ENCODE measurements at regions not wholly inside any gene's neighbourhood (a gene's known extent, or its start where the extent isn't known, plus 50 kb on each side); places are given as distances from the start of the nearest gene placed in this dataset.
"Not testable (repeated sequence)": the region's sequence is repeated elsewhere in the genome, so short reads cannot be mapped to it uniquely, and the experiment has no call there.

DNA sequence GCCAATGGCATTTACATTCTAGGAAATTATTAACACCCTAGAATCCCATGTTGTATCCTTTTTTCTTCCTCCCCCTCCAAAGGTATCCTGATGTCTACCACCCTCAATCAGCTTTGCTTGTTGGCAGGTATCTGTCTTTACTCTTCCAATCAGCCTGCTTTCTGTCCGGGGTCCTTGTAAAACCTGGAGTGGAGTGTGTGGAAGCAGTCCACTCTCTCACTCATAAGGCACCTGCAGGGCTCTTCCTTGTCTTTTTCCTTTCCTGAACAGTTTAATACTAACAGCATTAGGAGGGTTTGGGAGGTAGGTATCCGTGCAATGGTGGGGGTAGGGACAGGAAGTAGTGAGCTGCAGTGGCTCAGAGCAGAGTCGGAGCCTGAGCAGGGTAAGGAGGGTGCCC, 193.4 kb downstream of the BARX2 start:
- no peak overlapping the region for H3K4me3 ChIP-seq (ENCODE audit: control insufficient read depth, low read depth, low read length)
- TF ChIP-seq, protein P1, sequence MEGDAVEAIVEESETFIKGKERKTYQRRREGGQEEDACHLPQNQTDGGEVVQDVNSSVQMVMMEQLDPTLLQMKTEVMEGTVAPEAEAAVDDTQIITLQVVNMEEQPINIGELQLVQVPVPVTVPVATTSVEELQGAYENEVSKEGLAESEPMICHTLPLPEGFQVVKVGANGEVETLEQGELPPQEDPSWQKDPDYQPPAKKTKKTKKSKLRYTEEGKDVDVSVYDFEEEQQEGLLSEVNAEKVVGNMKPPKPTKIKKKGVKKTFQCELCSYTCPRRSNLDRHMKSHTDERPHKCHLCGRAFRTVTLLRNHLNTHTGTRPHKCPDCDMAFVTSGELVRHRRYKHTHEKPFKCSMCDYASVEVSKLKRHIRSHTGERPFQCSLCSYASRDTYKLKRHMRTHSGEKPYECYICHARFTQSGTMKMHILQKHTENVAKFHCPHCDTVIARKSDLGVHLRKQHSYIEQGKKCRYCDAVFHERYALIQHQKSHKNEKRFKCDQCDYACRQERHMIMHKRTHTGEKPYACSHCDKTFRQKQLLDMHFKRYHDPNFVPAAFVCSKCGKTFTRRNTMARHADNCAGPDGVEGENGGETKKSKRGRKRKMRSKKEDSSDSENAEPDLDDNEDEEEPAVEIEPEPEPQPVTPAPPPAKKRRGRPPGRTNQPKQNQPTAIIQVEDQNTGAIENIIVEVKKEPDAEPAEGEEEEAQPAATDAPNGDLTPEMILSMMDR (conservative IDR thresholded peaks at IDR 0.05; ENCODE audit: control insufficient read depth, insufficient read depth, low read depth, low read length), result no peak
- DNase-seq (ENCODE audit: low read depth), result no peak

DNA sequence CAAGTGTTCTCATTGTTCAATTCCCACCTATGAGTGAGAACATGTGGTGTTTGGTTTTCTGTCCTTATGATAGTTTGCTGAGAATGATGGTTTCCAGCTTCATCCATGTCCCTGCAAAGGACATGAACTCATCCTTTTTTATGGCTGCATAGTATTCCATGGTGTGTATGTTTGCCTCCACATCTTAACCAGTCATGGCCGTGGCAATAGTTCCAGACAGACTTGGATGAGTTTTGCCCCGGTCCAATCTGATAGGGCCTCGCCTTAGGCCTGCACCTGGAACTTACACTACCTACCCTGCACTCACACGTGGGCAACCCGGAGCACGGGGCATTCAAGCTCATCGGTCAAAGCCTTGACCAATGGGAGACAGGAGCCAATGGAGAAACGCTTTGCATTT, 197.0 kb downstream of the BARX2 start:
- not testable (repeated sequence) for H3K4me3 ChIP-seq (ENCODE audit: control insufficient read depth, low read depth, low read length); DNase-seq (ENCODE audit: low read depth)

DNA sequence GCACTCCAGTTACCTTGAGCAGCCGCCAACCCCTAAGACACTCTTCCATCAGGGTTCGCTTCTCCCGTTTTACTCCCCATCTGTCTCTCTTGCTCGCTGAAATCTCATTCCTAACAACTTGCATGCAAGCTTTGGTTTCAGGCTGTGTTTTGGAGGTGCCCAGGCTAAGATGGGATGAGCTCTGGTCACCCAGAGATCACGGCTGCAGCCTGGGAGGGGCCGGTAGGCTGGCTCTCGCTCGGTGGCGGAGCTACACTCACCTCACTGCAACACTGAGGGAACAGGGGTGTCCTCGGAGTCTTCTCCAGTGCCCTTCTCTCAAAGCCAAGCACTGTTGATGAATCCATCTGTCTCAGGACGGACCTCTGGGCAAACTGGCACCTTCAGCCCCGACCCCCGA, 197.5 kb downstream of the BARX2 start:
- TF ChIP-seq, protein P1 (conservative IDR thresholded peaks at IDR 0.05; ENCODE audit: control insufficient read depth, insufficient read depth, low read depth, low read length), result no peak
- DNase-seq (ENCODE audit: low read depth), result no peak
- H3K4me3 ChIP-seq (ENCODE audit: control insufficient read depth, low read depth, low read length), result no peak overlapping the region

DNA sequence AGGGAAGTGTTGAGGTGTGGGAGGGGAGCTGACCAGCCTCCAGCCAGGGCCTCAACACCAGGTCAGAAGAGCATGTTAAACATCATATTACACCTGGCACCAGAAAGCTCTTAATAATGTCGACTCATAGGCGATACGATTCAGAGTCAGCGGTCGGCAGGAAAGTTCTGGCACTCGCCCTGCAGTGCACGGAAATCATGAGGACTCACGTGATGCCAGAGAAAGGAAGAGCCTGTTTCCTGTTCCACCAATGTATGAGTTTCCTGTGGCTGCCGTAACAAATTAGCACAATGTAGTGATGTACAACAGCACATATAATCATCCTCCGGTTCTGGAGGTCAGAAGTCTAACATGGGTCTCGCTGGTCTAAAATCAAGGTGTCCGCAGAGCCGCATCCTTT, 198.8 kb downstream of the BARX2 start:
- H3K4me3 ChIP-seq (ENCODE audit: control insufficient read depth, low read depth, low read length), result no peak overlapping the region
- TF ChIP-seq, protein P1 (conservative IDR thresholded peaks at IDR 0.05; ENCODE audit: control insufficient read depth, insufficient read depth, low read depth, low read length), result no peak
- DNase-seq (ENCODE audit: low read depth), result no peak

DNA sequence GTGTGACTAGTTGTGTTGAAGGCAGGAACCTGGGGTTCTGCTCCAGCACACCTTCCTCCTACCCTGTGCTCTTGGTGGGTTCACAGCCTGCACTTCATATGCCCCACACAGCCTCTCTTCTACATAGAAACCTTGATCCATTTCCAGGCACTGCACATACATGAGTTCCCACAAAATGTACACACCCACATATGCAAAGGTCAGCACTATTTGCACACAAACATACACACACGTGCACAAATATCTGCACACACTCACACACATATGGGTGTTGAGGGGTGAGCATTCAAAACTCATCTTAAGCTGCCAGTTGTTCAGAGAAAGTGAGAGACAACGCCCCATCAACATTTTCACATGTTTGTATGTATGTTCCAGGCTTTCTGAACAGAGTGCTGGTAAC, 201.0 kb downstream of the BARX2 start:
- TF ChIP-seq, protein P1 (conservative IDR thresholded peaks at IDR 0.05; ENCODE audit: control insufficient read depth, insufficient read depth, low read depth, low read length), result no peak
- no peak overlapping the region for H3K4me3 ChIP-seq (ENCODE audit: control insufficient read depth, low read depth, low read length)
- no peak for DNase-seq (ENCODE audit: low read depth)

DNA sequence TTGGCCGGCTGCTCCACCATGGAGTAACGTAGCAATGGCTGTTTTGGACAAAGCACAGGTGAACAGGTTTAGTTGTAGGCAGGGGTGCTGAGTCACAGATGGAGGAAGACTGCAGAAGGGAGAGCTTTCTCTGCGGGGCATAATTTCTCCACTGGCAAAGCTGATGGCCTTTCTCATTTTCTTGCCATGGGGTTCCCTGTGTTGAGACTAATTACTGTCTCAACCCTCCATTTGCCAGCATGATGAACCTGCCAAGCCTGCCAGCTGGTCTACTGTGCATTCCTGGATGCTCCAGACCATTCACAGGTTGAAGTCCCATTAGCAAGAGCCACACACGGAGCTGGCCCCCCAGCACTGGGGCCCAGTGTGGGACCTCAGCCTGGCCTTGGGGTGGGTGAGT, 202.4 kb downstream of the BARX2 start:
- DNase-seq (ENCODE audit: low read depth), result no peak
- TF ChIP-seq, protein P1 (conservative IDR thresholded peaks at IDR 0.05; ENCODE audit: control insufficient read depth, insufficient read depth, low read depth, low read length), result no peak
- H3K4me3 ChIP-seq (ENCODE audit: control insufficient read depth, low read depth, low read length), result no peak overlapping the region

DNA sequence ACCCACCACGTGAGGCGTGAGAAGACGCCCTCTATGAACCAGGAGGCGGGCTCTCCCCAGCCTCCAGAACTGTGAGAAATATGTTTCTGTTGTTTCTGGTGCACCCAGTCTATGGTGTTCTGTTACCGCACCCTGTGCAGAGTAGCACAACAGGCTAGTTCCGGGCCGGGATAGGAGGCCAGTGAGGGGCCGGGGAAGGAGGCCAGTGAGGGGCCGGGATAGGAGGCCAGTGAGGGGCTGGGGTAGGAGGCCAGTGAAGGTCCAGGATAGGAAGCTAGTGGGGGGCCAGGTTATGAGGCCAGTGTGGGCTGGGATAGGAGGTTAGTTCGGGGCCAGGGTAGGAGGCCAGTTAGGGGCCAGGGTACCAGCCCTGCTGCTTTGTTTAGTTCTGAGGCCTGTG, 204.6 kb downstream of the BARX2 start:
- TF ChIP-seq, protein P1 (conservative IDR thresholded peaks at IDR 0.05; ENCODE audit: control insufficient read depth, insufficient read depth, low read depth, low read length), result no peak
- DNase-seq (ENCODE audit: low read depth), result no peak
- H3K4me3 ChIP-seq (ENCODE audit: control insufficient read depth, low read depth, low read length), result no peak overlapping the region
